Bronchial epithelial cell (primary cell): ENCODE measurements at regions not wholly inside any gene's neighbourhood (a gene's known extent, or its start where the extent isn't known, plus 50 kb on each side); places are given as distances from the start of the nearest gene placed in this dataset.
"Not testable (repeated sequence)": the region's sequence is repeated elsewhere in the genome, so short reads cannot be mapped to it uniquely, and the experiment has no call there.

Source experiments
- DNase-seq: peaks from one replicate; pipeline ENCODE4 v3.0.0-alpha.2; 2010; ENCODE audit warnings: low read depth
- FAIRE-seq: peaks from 2 replicates; lab custom pipeline; 2011; peaks lifted over from hg19 to GRCh38; lab: Jason Lieb, UNC
- H3K27me3 ChIP-seq: 2 replicates; pipeline ENCODE4 v1.5.1; 2011; ENCODE audit warnings: low read length; ENCODE audit not compliant: control insufficient read depth, insufficient read depth
- H3K36me3 ChIP-seq: 2 replicates; pipeline ENCODE4 v1.5.1; 2011; ENCODE audit warnings: low read length; ENCODE audit not compliant: control insufficient read depth, insufficient read depth
- H3K4me3 ChIP-seq: 2 replicates; pipeline ENCODE4 v1.5.1; 2011; ENCODE audit warnings: mild to moderate bottlenecking, low read depth, low read length, control low read depth
- TF ChIP-seq, protein P1 (sequence below): IDR thresholded peaks from 2 replicates; pipeline ENCODE4 v1.5.1; 2011; ENCODE audit warnings: mild to moderate bottlenecking, moderate library complexity, low read length, control low read depth, inconsistent platforms; ENCODE audit not compliant: insufficient read depth, severe bottlenecking

DNA sequence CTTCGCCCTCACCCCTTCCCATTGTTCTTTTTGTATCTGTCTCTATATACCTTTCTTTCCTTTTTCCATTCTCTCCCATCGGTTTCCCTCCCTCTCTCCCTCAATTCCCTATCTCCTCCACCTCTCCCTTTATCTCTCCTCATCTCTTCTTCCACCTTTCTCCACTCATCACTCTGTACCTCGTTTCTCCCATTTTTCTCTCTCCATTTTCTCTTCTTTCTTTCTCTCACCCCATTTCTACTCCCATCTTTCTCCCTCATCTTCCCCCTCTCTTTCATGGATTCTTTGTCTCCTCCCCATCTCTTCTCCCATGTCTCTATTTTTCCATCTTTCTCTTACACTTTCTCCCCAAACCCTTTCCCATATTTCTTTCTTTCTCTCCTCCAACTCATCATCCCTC lies 385.9 kb upstream of the CLINT1 start:
- Histone ChIP-seq H3K36me3 (no peaks in the 10 kb centered on the region), H3K4me3 (no peak overlapping the region), H3K27me3 (no peaks in the 10 kb centered on the region)
- FAIRE-seq (no peak), DNase-seq (no peak)
- TF ChIP-seq, protein P1, sequence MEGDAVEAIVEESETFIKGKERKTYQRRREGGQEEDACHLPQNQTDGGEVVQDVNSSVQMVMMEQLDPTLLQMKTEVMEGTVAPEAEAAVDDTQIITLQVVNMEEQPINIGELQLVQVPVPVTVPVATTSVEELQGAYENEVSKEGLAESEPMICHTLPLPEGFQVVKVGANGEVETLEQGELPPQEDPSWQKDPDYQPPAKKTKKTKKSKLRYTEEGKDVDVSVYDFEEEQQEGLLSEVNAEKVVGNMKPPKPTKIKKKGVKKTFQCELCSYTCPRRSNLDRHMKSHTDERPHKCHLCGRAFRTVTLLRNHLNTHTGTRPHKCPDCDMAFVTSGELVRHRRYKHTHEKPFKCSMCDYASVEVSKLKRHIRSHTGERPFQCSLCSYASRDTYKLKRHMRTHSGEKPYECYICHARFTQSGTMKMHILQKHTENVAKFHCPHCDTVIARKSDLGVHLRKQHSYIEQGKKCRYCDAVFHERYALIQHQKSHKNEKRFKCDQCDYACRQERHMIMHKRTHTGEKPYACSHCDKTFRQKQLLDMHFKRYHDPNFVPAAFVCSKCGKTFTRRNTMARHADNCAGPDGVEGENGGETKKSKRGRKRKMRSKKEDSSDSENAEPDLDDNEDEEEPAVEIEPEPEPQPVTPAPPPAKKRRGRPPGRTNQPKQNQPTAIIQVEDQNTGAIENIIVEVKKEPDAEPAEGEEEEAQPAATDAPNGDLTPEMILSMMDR: no peak

DNA sequence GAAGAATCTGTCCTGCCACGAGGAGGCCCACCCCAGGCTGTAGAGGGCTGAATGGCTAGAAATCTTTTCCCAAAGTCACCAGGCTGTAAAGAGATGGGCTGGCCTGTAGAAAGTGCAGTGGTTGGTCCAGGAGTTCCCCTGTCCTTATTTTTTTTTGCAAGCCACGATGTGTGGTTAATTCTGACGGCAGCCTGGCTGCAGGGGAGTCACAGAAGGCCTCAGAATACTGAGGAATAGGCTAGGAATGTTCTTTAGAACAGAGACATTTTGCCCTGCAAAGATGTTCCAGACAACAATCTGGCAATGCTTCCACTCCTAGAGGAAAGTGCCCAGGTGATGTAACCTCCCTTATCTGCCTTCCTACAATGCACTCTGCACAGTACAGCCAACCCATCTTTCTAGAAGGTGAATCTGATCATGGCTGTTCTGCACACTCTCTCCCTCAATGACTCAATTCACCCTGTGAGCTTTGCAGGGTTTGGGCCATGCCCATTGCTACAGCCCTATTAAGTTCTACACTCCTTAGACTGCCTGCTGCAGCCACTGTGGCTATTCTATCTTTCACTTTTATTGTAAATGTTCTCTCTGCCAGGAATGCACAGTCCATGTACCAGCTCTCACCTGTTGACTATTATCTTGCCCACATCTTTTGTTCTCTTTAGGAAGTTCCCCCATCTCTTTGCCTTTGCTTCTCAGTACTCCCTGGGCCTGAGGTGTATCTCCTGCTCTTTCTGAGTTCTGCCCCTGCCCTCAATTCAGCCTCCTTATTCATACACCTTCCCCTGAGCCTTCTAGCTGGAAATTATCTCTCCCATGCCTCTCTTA lies 377.8 kb upstream of the CLINT1 start:
- TF ChIP-seq, protein P1: no peak
- no peak for DNase-seq
- Histone ChIP-seq H3K4me3 (no peak overlapping the region), H3K36me3 (no peaks in the 10 kb centered on the region), H3K27me3 (no peaks in the 10 kb centered on the region)
- no peak for FAIRE-seq

DNA sequence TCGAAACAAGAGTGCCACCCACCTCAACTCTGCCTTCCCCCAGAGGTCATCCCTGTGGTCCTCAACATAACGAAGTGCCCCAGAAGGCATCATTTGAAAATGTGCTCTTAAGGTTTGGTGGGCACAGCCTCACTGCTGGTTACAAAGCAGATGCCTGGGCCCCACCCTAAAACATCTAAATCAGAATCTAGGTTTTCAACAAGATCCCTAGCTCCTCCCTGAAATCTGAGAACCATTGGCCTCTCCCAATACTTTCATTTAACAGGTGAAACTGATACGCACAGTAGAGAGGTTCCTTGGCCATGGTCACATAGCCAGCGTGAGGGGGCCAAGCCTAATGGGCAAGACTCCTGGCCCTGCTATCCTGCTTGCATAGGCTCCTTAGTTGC lies 376.2 kb upstream of the CLINT1 start:
- FAIRE-seq: no peak
- no peaks in the 10 kb centered on the region for H3K36me3 ChIP-seq
- DNase-seq: no peak
- H3K27me3 ChIP-seq: no peaks in the 10 kb centered on the region
- TF ChIP-seq, protein P1: no peak
- H3K4me3 ChIP-seq: no peak overlapping the region

DNA sequence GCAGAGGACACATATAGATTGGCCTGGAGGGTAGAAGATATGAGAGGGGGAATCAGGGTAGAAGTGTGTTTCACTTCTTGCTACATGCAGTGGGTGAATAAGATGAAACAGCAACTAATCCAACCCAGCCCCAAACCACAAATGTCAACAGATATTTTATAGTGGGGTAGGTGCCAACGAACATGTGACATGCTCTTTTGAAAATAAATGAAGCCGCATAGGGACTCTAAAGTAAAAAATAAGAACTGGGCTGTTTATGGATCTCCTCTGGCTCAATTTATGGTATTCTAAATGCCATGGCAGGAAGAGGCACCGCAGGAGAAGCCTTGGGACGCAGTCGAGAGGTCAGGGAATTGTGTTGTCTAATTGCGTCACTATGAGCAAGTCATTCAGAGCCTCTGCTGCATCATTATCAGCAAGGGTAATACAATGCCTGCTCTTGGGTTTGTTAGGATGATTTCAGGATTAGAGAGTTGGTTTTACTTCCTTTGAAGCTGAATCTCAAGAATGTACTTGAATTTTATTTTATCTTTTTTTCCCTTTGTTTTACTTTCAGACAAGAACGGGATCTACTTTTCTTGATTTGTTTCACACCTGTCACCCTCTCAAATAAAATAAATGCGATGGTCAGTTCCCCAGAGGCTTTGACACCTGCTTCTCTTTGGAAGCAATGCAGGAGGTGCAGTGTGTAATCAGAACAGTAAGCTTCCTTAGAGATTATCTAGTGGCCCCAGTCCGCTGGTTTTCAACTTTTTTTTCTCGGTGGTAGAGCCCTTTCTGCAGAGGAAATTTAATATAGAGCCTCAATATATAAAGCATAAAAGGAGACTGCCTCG lies 375.6 kb upstream of the CLINT1 start:
- DNase-seq (no peak), FAIRE-seq (no peak)
- Histone ChIP-seq H3K4me3 (no peak overlapping the region), H3K27me3 (no peaks in the 10 kb centered on the region), H3K36me3 (no peaks in the 10 kb centered on the region)
- TF ChIP-seq, protein P1: no peak

DNA sequence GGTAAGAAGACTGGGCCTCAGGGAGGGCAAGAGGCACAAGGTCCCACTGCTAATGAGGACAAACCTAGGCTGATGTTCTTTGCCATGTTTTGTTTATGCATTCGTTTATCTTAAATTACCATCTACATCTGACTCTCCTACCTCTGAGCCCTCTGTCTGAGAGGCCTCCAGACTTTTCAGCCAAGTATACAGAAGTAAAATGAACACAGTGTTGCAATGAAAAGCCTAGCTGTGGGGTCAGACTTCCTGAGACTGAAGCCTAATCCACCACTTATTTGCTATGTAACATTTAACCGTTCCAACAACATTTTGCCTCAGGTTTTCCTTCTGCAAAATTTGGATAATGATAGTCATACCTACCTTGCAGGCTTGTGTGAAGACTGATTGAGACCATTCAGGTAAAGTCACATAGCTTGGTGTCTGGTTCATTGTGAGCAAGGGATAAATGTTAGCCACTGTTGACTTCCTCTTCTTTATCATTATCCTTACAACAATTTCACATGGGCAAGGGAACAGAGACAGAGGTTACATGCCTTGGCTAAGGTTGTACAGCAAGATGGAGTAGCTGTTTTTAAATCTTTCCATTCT lies 374.9 kb upstream of the CLINT1 start:
- no peak for FAIRE-seq
- TF ChIP-seq, protein P1: no peak

DNA sequence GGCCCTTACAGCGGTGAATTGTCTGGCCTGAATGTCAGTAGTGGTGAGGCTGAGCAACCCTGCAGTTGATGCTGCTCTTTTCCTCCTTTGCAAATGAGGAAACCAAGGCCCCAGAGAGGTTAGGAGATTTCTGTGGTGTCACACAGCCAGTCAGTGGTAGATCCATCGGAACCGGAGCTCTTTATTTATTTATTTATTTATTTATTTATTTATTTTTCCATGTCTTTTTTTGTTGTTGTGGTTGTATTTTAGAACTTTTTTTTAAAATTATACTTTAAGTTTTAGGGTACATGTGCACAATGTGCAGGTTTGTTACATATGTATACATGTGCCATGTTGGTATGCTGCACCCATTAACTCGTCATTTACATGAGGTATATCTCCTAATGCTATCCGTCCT lies 368.4 kb upstream of the CLINT1 start:
- H3K36me3 ChIP-seq, H3K27me3 ChIP-seq, H3K4me3 ChIP-seq, DNase-seq, FAIRE-seq: not testable (repeated sequence)

More for the DNA sequence above, 374.9 kb upstream of the CLINT1 start:
- DNase-seq: no peak
- H3K27me3 ChIP-seq: no peaks in the 10 kb centered on the region
- H3K4me3 ChIP-seq: no peak overlapping the region
- H3K36me3 ChIP-seq: no peaks in the 10 kb centered on the region
